ENCODE measurements at regions not wholly inside any gene's neighbourhood (a gene's known extent, or its start where the extent isn't known, plus 50 kb on each side); places are given as distances from the start of the nearest gene placed in this dataset.

DNA sequence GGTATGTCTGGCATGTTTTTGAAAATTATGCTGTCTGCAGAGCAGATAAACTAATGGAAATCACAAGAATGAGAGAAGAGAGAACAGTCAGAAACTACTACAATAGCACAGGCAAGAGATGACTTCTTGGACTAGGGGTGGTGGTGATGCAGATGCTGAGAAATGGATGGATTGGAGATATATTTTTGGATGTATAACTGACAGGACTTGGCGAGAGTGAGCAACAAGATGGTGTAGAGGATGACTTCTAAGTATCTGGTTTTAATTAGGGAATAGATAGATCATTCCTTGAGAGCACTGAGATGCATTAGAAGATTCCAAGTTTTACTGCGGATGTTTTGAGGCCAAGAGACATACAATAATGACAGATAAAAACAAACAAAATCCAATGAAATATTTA, 328.2 kb downstream of the PID1 start:
- no peak for FAIRE-seq
- no peaks in the 10 kb centered on the region for H3K9me1 ChIP-seq (replicated peaks; ENCODE audit: control insufficient read depth, extremely low read depth, insufficient read depth, low read length)
- dilution Hi-C loops (cut with MboI; ENCODE audit: extremely low pct_ligation_motif_present, low sequenced_read_pairs) (no loop called here), intact Hi-C loops (cut with micrococcal nuclease) (no loop called here)
- H3K4me1 ChIP-seq (ENCODE audit: control insufficient read depth, extremely low read depth, insufficient read depth, low read length), result no peaks in the 10 kb centered on the region
- no peaks in the 10 kb centered on the region for H3K27me3 ChIP-seq (ENCODE audit: control insufficient read depth in 2 of 2, insufficient read depth in 2 of 2, low read length in 2 of 2)
- no peak overlapping the region for H3K4me3 ChIP-seq (replicated peaks in 1 of 3; ENCODE audit: insufficient read depth in 1 of 3, low read depth in 1 of 3, low read length in 3 of 3)
- CTCF ChIA-PET, result no interaction called here
- no peaks in the 10 kb centered on the region for H3K79me2 ChIP-seq (ENCODE audit: control insufficient read depth, insufficient read depth, low read length)
- no peak for DNase-seq (ENCODE audit: low read depth, low spot score)
- H3K27ac ChIP-seq (ENCODE audit: insufficient read depth, low read depth, low read length), result no peak overlapping the region
- no peaks in the 10 kb centered on the region for H3K36me3 ChIP-seq (ENCODE audit: control insufficient read depth in 2 of 2, extremely low read depth in 1 of 2, insufficient read depth in 2 of 2, low read length in 2 of 2)
- POLR2A ChIA-PET, result no interaction called here
- no peak overlapping the region for H3K4me2 ChIP-seq (ENCODE audit: insufficient read depth, low read length)
- no peak overlapping the region for H3K9ac ChIP-seq (replicated peaks; ENCODE audit: extremely low read depth, insufficient read depth, low read length)
- no peak overlapping the region for H2AFZ ChIP-seq (ENCODE audit: low read depth, low read length)
- H4K20me1 ChIP-seq (replicated peaks; ENCODE audit: control insufficient read depth, extremely low read depth, insufficient read depth, low read length), result no peaks in the 10 kb centered on the region
- TF ChIP-seq JUN (IDR thresholded peaks at IDR 0.05; ENCODE audit: borderline replicate concordance, insufficient read depth, insufficient read length, low read depth) (no peak), FOS (IDR thresholded peaks at IDR 0.05; ENCODE audit: borderline replicate concordance, insufficient read depth, low read length) (no peak), MYC (IDR thresholded peaks at IDR 0.05; ENCODE audit: low read depth, low read length) (no peak), EZH2 (IDR thresholded peaks at IDR 0.05; ENCODE audit: borderline replicate concordance, low read depth, low read length, severe bottlenecking) (no peak), GATA2 (IDR thresholded peaks at IDR 0.05; ENCODE audit: insufficient read depth, insufficient read length, low read depth, low read length) (no peak), POLR2A (IDR thresholded peaks at IDR 0.05; ENCODE audit: low read depth, low read length) (no peak), POLR2AphosphoS5 (IDR thresholded peaks at IDR 0.05; ENCODE audit: insufficient read depth, low read depth, low read length) (no peak)
- TF ChIP-seq, protein P1, sequence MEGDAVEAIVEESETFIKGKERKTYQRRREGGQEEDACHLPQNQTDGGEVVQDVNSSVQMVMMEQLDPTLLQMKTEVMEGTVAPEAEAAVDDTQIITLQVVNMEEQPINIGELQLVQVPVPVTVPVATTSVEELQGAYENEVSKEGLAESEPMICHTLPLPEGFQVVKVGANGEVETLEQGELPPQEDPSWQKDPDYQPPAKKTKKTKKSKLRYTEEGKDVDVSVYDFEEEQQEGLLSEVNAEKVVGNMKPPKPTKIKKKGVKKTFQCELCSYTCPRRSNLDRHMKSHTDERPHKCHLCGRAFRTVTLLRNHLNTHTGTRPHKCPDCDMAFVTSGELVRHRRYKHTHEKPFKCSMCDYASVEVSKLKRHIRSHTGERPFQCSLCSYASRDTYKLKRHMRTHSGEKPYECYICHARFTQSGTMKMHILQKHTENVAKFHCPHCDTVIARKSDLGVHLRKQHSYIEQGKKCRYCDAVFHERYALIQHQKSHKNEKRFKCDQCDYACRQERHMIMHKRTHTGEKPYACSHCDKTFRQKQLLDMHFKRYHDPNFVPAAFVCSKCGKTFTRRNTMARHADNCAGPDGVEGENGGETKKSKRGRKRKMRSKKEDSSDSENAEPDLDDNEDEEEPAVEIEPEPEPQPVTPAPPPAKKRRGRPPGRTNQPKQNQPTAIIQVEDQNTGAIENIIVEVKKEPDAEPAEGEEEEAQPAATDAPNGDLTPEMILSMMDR (IDR thresholded peaks at IDR 0.05; ENCODE audit: extremely low read depth in 1 of 2, insufficient read depth in 1 of 2, low read depth in 1 of 2, low read length in 2 of 2), result no peak
- TF ChIP-seq, protein P2, sequence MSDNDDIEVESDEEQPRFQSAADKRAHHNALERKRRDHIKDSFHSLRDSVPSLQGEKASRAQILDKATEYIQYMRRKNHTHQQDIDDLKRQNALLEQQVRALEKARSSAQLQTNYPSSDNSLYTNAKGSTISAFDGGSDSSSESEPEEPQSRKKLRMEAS (IDR thresholded peaks at IDR 0.05; ENCODE audit: insufficient read depth, insufficient read length), result no peak
- no TSS peak for BruUV-seq (replicated peaks)
- peaks cover 6% of the 10 kb centered on the region for H3K9me3 ChIP-seq (replicated peaks; ENCODE audit: control insufficient read depth, insufficient read depth, low read length)

Data from endothelial cell of umbilical vein (primary cell).